Upper lobe of left lung (tissue), 6 donors: ENCODE measurements at regions not wholly inside any gene's neighbourhood (a gene's known extent, or its start where the extent isn't known, plus 50 kb on each side); places are given as distances from the start of the nearest gene placed in this dataset.

Experiments
- ATAC-seq, 2 donors: fragments of 200-7000 bp; cut with Tn5 transposase; one replicate each; pipeline ENCODE4 v1.9.1; 2022; ENCODE audit warnings: mild to moderate bottlenecking in 2 of 2, moderate library complexity in 2 of 2; ENCODE audit not compliant: low FRiP score in 2 of 2
- DNase-seq, 2 donors: peaks; one replicate each; pipeline ENCODE4 v3.0.0-alpha.2; 2019 to 2020
- H3K27ac ChIP-seq, 4 donors: fragments of 200-600 bp; sonication (generic); one replicate each; pipeline ENCODE4 v1.5.1; 2016 to 2019
- H3K27me3 ChIP-seq, 4 donors: fragments of 200-600 bp; sonication (generic); one replicate each; pipeline ENCODE4 v1.5.1; 2017 to 2019
- H3K36me3 ChIP-seq, 4 donors: fragments of 200-600 bp; sonication (generic); one replicate each; pipeline ENCODE4 v1.5.1; 2016 to 2019
- H3K4me1 ChIP-seq, 4 donors: fragments of 200-600 bp; sonication (generic); one replicate each; pipeline ENCODE4 v1.5.1; 2018 to 2019
- H3K4me3 ChIP-seq, 4 donors: fragments of 200-600 bp; sonication (generic); one replicate each; pipeline ENCODE4 v1.5.1; 2017 to 2019; ENCODE audit warnings: mild to moderate bottlenecking in 2 of 4, moderate library complexity in 1 of 4
- H3K9me3 ChIP-seq, 4 donors: fragments of 200-600 bp; sonication (generic); one replicate each; pipeline ENCODE4 v1.5.1; 2018 to 2019
- CTCF ChIP-seq, 6 experiments: fragments of 450-650 bp in 4 of 6; fragments of 200-600 bp in 2 of 6; sonication (generic) in 2 of 6; IDR thresholded peaks; one replicate each; pipeline ENCODE4 v1.5.1; 2016 to 2019; ENCODE audit warnings: antibody characterized with exemption in 6 of 6
- EP300 ChIP-seq, 4 donors: sonication (generic); formaldehyde crosslinking; IDR thresholded peaks; one replicate each; pipeline ENCODE4 v1.5.1; 2017; ENCODE audit warnings: antibody characterized with exemption in 4 of 4, control low read depth in 2 of 4
- POLR2A ChIP-seq, 4 donors: fragments of 450-650 bp; IDR thresholded peaks; one replicate each; pipeline ENCODE4 v1.5.1; 2016 to 2017; ENCODE audit warnings: antibody characterized with exemption in 4 of 4, mild to moderate bottlenecking in 2 of 4
- POLR2AphosphoS5 ChIP-seq, 2 donors: sonication (generic); formaldehyde crosslinking; IDR thresholded peaks; one replicate each; pipeline ENCODE4 v1.5.1; 2017; ENCODE audit warnings: antibody characterized with exemption in 2 of 2
- WGBS, 2 donors: methylation state at CpG; one replicate each; pipeline ENCODE4 v1.1.5; 2017 to 2018; 5-methylcytosine and 5-hydroxymethylcytosine counted together
- donor health status: DM: no; HTN: no; CAD: no; lungs with moderate emphysema.
- donor health status: DM: no; HTN: yes; CAD: no; lungs with severe emphysema.

DNA sequence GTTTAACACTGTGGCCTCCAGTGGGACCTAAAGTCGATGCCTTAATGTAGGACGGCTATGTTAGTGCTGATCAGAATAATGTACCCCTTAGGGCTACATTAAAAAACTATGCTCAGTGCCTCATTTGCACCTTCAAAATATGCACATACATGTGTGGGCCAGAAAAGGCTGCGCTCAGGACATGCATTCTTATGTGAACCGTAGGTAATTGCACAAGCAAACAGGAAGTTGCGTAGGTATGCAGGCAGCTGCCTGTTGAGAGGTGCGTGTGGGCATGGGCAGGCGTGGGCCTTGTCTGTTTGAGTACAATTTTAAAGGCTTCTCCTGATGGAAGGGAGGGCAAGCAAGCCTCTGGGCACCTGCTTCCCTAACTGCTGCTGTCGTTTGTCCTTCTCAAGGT lies 116.2 kb upstream of the JAG1 start:
- DNase-seq, result no peak
- no peaks in the 10 kb centered on the region for H3K36me3 ChIP-seq
- no peaks in the 10 kb centered on the region for H3K4me1 ChIP-seq
- H3K27ac ChIP-seq, result no peak overlapping the region
- no peaks in the 10 kb centered on the region for H3K9me3 ChIP-seq
- H3K4me3 ChIP-seq, result no peak overlapping the region
- H3K27me3 ChIP-seq, result no peaks in the 10 kb centered on the region
- no peak for TF ChIP-seq POLR2A (IDR thresholded peaks at IDR 0.05)
- TF ChIP-seq CTCF (IDR thresholded peaks at IDR 0.05), result no peak
- TF ChIP-seq POLR2AphosphoS5 (IDR thresholded peaks at IDR 0.05), result no peak
- no peak for TF ChIP-seq EP300 (IDR thresholded peaks at IDR 0.05)
- 65 to 67% methylated on average over 8 of the region's 8 CpGs for WGBS, 2 donors
- ATAC-seq, result peak in 1 of 2 donors; percentile 19

DNA sequence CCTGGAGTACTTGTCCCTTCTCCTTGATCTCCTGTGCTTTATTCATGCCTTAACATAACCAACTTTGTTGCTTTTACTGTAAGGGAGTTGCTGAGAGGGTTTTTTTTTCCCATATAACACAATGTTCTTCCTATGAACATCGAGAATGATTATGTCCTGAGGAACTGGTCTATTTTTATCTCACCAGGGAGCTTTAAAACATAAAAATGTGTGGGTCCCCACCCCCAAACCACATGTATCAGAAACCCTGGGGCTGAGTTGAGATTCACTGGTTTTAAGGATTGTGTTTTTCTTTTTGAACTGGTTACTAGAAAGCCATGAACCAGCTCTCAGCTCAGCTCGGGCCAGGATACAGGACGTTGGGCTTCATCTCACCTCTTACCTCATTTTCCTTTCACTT lies 118.5 kb upstream of the JAG1 start:
- no peaks in the 10 kb centered on the region for H3K9me3 ChIP-seq
- no peaks in the 10 kb centered on the region for H3K27me3 ChIP-seq
- no peak overlapping the region for H3K27ac ChIP-seq
- WGBS, 2 donors, result 61 to 65% methylated on average over 3 of the region's 3 CpGs
- H3K4me3 ChIP-seq, result no peak overlapping the region
- no peaks in the 10 kb centered on the region for H3K36me3 ChIP-seq
- no peaks in the 10 kb centered on the region for H3K4me1 ChIP-seq
- TF ChIP-seq POLR2A (IDR thresholded peaks at IDR 0.05) (no peak), EP300 (IDR thresholded peaks at IDR 0.05) (no peak), CTCF (IDR thresholded peaks at IDR 0.05) (no peak), POLR2AphosphoS5 (IDR thresholded peaks at IDR 0.05) (no peak)
- no peak for ATAC-seq
- no peak for DNase-seq

GRCh38 chr20:10793766-10794165 lies 120.0 kb upstream of the JAG1 start:
- H3K4me1 ChIP-seq, result no peaks in the 10 kb centered on the region
- H3K9me3 ChIP-seq, result no peaks in the 10 kb centered on the region
- peak in 1 of 2 donors; percentile 61 for DNase-seq
- no peaks in the 10 kb centered on the region for H3K27me3 ChIP-seq
- TF ChIP-seq EP300 (IDR thresholded peaks at IDR 0.05), result no peak
- TF ChIP-seq POLR2A (IDR thresholded peaks at IDR 0.05), result no peak
- TF ChIP-seq POLR2AphosphoS5 (IDR thresholded peaks at IDR 0.05), result no peak
- no peak for TF ChIP-seq CTCF (IDR thresholded peaks at IDR 0.05)
- no peak overlapping the region for H3K27ac ChIP-seq
- no peak overlapping the region for H3K4me3 ChIP-seq
- ATAC-seq, result no peak
- WGBS, 2 donors, result 79 to 83% methylated on average over 16 of the region's 16 CpGs
- no peaks in the 10 kb centered on the region for H3K36me3 ChIP-seq

DNA sequence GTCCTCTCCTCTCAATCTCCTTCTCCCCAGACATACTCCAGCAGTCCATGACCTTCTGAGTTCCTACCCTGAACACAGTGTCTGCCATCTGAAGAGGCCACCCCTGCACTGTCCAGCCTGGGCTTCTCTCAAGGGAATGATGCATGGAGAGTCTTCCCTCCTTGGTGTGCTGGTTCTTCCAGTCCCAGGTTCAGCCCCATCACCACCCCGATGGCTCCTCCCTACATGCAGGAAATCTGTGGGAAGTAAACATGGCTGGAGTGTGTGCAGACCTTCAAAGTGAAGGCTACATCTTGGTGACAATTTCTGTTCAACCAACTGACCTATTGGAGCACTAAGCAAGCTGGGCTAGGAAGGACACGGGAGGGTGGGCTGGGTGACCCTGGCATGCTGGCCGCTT lies 121.0 kb upstream of the JAG1 start:
- Histone ChIP-seq H3K36me3 (no peaks in the 10 kb centered on the region), H3K27ac (no peak overlapping the region), H3K4me3 (no peak overlapping the region), H3K4me1 (no peaks in the 10 kb centered on the region), H3K9me3 (no peaks in the 10 kb centered on the region), H3K27me3 (no peaks in the 10 kb centered on the region)
- DNase-seq (no peak), ATAC-seq (peak in 1 of 2 donors; percentile 16)
- no peak for TF ChIP-seq POLR2A (IDR thresholded peaks at IDR 0.05)
- TF ChIP-seq EP300 (IDR thresholded peaks at IDR 0.05), result no peak
- no peak for TF ChIP-seq POLR2AphosphoS5 (IDR thresholded peaks at IDR 0.05)
- 97 to 98% methylated on average over 3 of the region's 3 CpGs for WGBS, 2 donors

DNA sequence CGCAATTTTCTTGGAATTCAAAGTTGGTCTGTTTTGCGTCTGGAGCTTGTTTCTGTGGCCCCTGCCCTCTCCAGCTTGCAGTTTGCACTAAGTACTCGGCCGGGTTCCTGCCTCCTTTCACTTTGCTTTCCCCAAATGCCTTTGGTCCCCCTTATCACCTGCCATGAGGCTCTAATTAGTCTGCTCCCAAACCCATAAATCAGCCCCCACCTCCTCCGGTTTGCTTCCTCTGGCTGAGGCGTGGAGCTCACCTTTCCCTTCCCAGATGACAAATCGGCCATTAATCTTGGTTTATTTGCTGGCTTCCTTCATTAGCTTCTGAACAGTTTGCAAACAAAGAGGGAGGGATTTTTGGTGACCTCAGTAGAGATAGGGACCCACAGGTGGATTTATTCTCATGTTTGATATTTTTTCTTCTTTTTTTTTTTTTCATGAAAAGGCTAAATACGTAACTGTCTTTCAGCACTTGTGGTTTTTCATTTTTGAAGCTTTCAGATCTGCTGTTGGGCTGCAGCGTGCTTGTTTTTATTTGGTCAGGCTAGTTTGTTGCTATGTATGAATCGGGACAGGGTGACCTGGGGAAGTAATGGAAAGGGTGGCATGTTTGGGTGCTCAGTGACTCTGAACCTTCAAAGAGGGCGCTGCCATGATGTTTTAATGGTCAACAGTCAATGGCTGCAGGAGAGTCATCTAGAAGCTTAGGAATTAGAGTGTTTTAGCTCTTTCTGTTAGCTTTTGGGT lies 121.7 kb upstream of the JAG1 start:
- no peak for TF ChIP-seq CTCF (IDR thresholded peaks at IDR 0.05)
- no peak for TF ChIP-seq POLR2A (IDR thresholded peaks at IDR 0.05)
- TF ChIP-seq POLR2AphosphoS5 (IDR thresholded peaks at IDR 0.05), result no peak
- TF ChIP-seq EP300 (IDR thresholded peaks at IDR 0.05), result no peak
- Histone ChIP-seq H3K9me3 (no peaks in the 10 kb centered on the region), H3K27me3 (no peaks in the 10 kb centered on the region), H3K27ac (no peak overlapping the region), H3K36me3 (no peaks in the 10 kb centered on the region), H3K4me1 (no peaks in the 10 kb centered on the region), H3K4me3 (no peak overlapping the region)
- ATAC-seq (no peak), DNase-seq (no peak)
- WGBS, 2 donors, result 79 to 90% methylated on average over 11 of the region's 11 CpGs
